PC-9 (cell line): ENCODE measurements at regions not wholly inside any gene's neighbourhood (a gene's known extent, or its start where the extent isn't known, plus 50 kb on each side); places are given as distances from the start of the nearest gene placed in this dataset.
"Not testable (repeated sequence)": the region's sequence is repeated elsewhere in the genome, so short reads cannot be mapped to it uniquely, and the experiment has no call there.

Experiments used
- BruUV-seq: library from RNA; stranded (reverse); fragments of 400-500 nt; replicated peaks from 2 replicates; lab custom pipeline; 2021; lab: Mats Ljungman, UMichigan
- CTCF ChIA-PET: fragments of 300-600 bp; sonication (Branson Sonifier 250); formaldehyde crosslinking; loops from one replicate; lab custom pipeline; 2022; ENCODE audit warnings: antibody characterized with exemption; lab: Charles Lee
- POLR2A ChIA-PET: fragments of 300-600 bp; sonication (Branson Sonifier 250); formaldehyde crosslinking; loops from one replicate; lab custom pipeline; 2022; ENCODE audit warnings: antibody characterized with exemption; ENCODE audit not compliant: unreplicated experiment; lab: Charles Lee
- DNase-seq, 2 experiments: peaks; one replicate each; pipeline versions ENCODE4 v3.0.0 to v3.0.0-alpha.2; 2015 to 2022; ENCODE audit warnings: mixed read lengths in 1 of 2
- H2AFZ ChIP-seq: fragments of 200-600 bp; sonication (generic); 2 replicates; pipeline ENCODE4 v1.8.1; 2017; ENCODE audit warnings: antibody characterized with exemption
- H3F3A ChIP-seq: fragments of 200-600 bp; sonication (generic); 2 replicates; pipeline ENCODE4 v1.8.1; 2017; ENCODE audit warnings: antibody characterized with exemption, mild to moderate bottlenecking, low read depth; ENCODE audit not compliant: insufficient read depth
- H3K27ac ChIP-seq: fragments of 200-600 bp; sonication (generic); 2 replicates; pipeline ENCODE4 v1.6.1; 2016; ENCODE audit warnings: mixed run types
- H3K27me3 ChIP-seq: fragments of 200-600 bp; sonication (generic); 2 replicates; pipeline ENCODE4 v1.6.1; 2016; ENCODE audit warnings: low read depth, mixed run types; ENCODE audit not compliant: insufficient read depth
- H3K36me3 ChIP-seq: fragments of 200-600 bp; sonication (generic); 2 replicates; pipeline ENCODE4 v1.6.1; 2016; ENCODE audit warnings: low read depth, mixed run types
- H3K4me1 ChIP-seq: fragments of 200-600 bp; sonication (generic); replicated peaks from 2 replicates; pipeline ENCODE4 v1.6.1; 2016; ENCODE audit warnings: mixed run types; ENCODE audit not compliant: insufficient read depth
- H3K4me2 ChIP-seq: fragments of 200-600 bp; sonication (generic); 2 replicates; pipeline ENCODE4 v1.6.1; 2017; ENCODE audit warnings: mixed run types
- H3K4me3 ChIP-seq: fragments of 200-600 bp; sonication (generic); 2 replicates; pipeline ENCODE4 v1.6.1; 2016; ENCODE audit warnings: mixed run types
- H3K79me2 ChIP-seq: fragments of 200-600 bp; sonication (generic); 2 replicates; pipeline ENCODE4 v1.6.1; 2017; ENCODE audit warnings: low read depth, mixed run types
- H3K9me2 ChIP-seq: fragments of 200-600 bp; sonication (generic); 2 replicates; pipeline ENCODE4 v1.8.1; 2017; ENCODE audit warnings: mild to moderate bottlenecking; ENCODE audit not compliant: insufficient read depth
- H3K9me3 ChIP-seq: fragments of 200-600 bp; sonication (generic); 2 replicates; pipeline ENCODE4 v1.8.1; 2016; ENCODE audit warnings: low read depth; ENCODE audit not compliant: insufficient read depth
- H4K20me1 ChIP-seq: fragments of 200-600 bp; sonication (generic); 2 replicates; pipeline ENCODE4 v1.8.1; 2017; ENCODE audit not compliant: insufficient read depth
- CTCF ChIP-seq: fragments of 200-600 bp; sonication (generic); conservative IDR thresholded peaks from 2 replicates; pipeline ENCODE4 v1.6.1; 2017; ENCODE audit warnings: mixed run types, antibody characterized with exemption, mild to moderate bottlenecking, moderate library complexity
- EZH2 ChIP-seq: fragments of 200-600 bp; sonication (generic); IDR thresholded peaks from 2 replicates; pipeline ENCODE4 v1.8.0; 2017; ENCODE audit warnings: antibody characterized with exemption, low read depth
- intact Hi-C: fragments of 100-400 bp; cut with micrococcal nuclease; formaldehyde crosslinking; loops from one replicate; pipeline ENCODE4 v1.10.0; 2022; ENCODE audit not compliant: unreplicated experiment

GRCh38 chr5:27769748-27770402 lies 731.5 kb upstream of the CDH9 start:
- Histone ChIP-seq H3K36me3 (no peaks in the 10 kb centered on the region), H3K79me2 (no peaks in the 10 kb centered on the region), H3F3A (no peaks in the 10 kb centered on the region), H3K4me3 (no peak overlapping the region), H3K9me2 (0 out of 2 replicates have a peak, but pooled peaks cover 6% of the 10 kb centered on the region), H3K4me1 (no peaks in the 10 kb centered on the region), H3K4me2 (no peak overlapping the region), H2AFZ (peak overlapping the region; percentile 29; the same call in 1 of the 2 replicates), H4K20me1 (no peaks in the 10 kb centered on the region), H3K9me3 (no peaks in the 10 kb centered on the region), H3K27me3 (no peaks in the 10 kb centered on the region), H3K27ac (no peak overlapping the region)
- CTCF ChIA-PET = no interaction called here
- intact Hi-C loops = no loop called here
- DNase-seq = no peak
- POLR2A ChIA-PET = no interaction called here
- BruUV-seq = no TSS peak
- TF ChIP-seq EZH2 = no peak
- no peak for TF ChIP-seq CTCF

- Histone ChIP-seq H3K27me3 (no peaks in the 10 kb centered on the region), H3K4me2 (no peak overlapping the region), H3K79me2 (no peaks in the 10 kb centered on the region), H3K4me1 (no peaks in the 10 kb centered on the region), H3K4me3 (no peak overlapping the region), H2AFZ (no peak overlapping the region), H3K27ac (no peak overlapping the region), H4K20me1 (no peaks in the 10 kb centered on the region), H3K9me2 (no peaks in the 10 kb centered on the region), H3F3A (no peaks in the 10 kb centered on the region), H3K9me3 (no peaks in the 10 kb centered on the region), H3K36me3 (no peaks in the 10 kb centered on the region)
- no peak for DNase-seq
- intact Hi-C loops = no loop called here
- BruUV-seq = no TSS peak
- ChIA-PET POLR2A (no interaction called here), CTCF (no interaction called here)
- no peak for TF ChIP-seq EZH2
- TF ChIP-seq CTCF = no peak
Measured at GRCh38 chr5:27748847-27749246, 710.5 kb upstream of the CDH9 start.

GRCh38 chr5:27743383-27743979 lies 705.1 kb upstream of the CDH9 start:
- POLR2A ChIA-PET, H3K79me2 ChIP-seq, H4K20me1 ChIP-seq, H3K4me3 ChIP-seq, H3K27ac ChIP-seq, H3K4me2 ChIP-seq, H3K4me1 ChIP-seq, BruUV-seq, intact Hi-C loops, H2AFZ ChIP-seq, CTCF ChIA-PET, H3K36me3 ChIP-seq, H3F3A ChIP-seq, DNase-seq, H3K9me3 ChIP-seq, H3K9me2 ChIP-seq, H3K27me3 ChIP-seq: not testable (repeated sequence)
